ENCODE measurements at regions not wholly inside any gene's neighbourhood (a gene's known extent, or its start where the extent isn't known, plus 50 kb on each side); places are given as distances from the start of the nearest gene placed in this dataset.
A peak's percentile ranks its signal among the peaks of the same experiment; 100 is the strongest.

DNA sequence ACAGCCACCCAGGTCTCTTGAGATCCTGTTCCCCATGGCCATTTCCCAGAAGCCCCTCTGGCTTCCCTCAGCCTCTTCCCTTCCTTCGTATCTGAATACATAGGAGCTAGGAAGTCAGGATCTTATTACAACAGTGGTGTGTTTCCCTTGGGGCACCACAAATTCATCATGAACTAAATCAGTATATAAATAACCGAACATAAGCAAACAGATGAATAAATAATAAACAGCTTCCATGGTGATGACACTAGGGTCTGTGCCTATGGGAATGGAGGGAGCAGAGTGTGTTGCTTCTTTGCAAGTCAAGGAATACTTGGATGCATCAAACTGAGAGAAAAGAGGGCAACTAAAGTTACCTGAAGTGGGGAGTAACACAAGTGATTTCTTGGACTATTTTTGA, 527.6 kb downstream of the LMO7 start:
- no peak for DNase-seq

DNA sequence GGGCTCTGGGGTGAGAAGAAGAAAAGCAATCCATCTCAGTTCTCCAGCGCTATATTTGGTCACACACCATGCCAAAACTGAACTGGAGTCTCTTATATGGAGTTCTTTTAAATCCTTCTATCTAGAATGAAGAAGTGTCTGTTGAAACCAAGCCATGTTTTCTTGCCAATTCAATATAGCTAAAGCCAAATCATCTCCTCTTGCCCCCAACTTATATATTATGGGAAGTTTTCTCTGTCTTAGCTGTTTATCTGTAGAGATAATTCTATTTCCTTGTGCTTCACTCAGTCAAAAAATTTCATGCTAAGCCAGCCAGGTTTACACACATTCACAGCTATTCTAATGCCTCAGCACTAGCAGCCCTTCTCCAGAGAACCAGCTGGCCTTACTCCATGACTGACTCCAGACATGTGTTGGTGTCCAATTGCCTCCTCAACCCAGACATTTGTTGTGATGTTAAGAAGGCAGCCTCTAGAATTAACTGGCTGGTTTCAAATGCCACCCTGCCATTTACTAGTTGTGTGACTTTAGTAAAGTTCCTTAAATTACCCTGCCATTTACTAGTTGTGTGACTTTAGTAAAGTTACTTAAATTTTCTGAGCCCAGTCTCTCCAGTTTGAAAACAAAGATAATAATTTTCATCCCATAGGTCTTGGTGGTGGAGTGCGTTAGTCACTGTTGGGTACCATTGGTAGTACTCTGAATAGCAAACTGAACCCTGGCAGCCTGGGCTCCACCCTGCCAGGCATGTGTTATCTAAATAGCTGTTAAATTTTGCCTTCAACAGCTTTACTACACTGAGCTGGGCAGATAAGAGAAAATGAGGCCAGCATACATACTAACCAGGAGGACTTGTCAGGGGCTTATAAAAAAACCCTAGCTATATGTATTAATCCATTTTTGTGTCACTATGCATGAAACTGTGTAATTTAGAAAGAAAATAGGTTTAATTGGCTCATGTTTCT, 525.1 kb downstream of the LMO7 start:
- DNase-seq, result no peak

DNA sequence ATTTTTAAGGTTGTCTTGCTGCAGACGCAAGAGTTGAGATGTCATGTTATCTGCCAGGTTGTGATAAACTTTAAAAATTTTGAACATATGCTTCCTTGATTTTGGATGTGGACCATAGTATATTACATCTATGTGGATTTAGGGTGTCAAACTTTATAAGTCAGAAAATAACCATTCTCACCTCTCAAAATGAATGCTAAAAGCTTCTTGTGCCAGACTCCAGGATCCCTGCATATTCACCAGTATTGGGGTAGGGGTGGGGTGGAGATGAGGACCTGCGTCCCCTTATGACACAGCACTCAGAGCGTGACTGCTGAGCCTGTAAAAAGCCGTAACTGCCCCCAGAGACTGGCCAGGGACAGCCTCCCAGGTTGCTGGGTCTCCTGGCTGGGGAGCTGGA, 524.4 kb downstream of the LMO7 start:
- no peak for DNase-seq

DNA sequence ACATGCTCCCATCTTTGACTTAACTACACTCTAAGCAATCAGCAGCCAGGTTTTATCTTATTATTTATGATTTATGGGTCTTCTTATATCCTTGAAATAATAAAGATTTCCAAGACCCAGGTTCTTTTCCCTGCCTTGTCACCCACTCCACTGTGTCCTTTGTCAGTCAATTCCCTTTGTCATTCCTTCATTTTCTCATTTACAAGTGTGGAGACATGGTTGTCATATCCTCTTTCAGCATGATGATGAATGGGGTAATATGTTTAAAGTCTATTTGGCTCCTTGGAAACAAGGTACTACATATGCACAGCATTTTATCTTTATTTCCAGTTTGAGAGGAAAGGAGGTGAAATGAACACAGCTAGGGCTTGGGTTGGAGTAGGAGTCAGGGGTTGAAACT, 521.8 kb downstream of the LMO7 start:
- DNase-seq, result no peak

DNA sequence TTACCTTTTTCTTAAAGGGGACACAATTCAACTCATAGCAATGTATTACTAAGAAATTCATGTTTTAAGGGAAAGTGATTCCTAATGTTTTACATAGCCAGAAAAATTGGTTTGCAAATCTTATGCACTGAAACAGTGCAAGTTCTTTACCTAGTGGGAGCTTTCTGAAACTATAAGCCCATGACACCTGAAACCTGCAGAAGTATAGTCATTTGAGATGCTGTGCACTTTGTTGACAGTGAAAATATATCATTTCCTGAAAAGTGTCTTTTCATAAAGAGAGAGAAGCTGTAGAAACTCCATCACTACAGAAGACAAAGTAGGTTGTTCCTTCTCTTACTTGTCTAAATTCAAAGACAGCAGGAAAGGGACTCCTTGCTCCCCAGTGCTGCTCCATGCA, 517.1 kb downstream of the LMO7 start:
- DNase-seq, result no peak

DNA sequence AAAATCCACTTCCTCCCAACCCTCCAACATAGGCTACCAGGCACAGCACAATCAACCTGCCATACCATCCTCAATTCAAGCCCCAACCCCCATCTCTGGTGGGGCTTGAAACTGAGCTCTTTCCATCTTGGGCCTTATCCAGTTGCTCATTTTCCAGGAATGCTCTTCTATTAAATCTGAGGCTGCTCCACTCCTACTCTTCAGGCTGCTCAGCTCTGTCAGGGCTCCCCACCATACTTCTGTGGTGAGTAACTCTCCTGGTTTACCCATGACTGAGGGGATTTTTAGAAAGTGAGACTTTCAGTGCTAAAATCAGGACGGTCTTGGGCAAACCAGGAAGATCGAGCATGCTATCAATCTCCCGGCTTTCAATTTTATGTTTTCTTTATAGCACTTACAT, 512.8 kb downstream of the LMO7 start:
- DNase-seq, result no peak

DNA sequence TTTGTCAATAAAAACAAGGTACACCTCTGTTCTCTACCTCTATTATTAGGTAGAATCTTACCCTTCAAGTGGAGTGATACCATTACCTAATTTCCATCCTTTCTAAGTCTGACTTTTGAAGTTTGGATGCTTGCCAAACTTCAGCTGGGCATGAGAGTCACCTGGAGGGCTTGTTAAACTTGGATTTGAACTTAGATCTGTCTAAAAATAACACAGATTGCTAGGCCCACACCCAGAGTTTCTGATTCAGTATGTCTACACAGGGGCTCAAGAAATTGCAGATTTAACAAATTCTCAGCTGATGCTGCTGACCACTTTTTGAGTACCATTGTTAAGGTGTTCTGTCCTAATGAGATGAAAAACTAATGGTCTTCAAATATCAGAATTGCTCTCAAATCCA, 512.2 kb downstream of the LMO7 start:
- DNase-seq, result no peak

DNA sequence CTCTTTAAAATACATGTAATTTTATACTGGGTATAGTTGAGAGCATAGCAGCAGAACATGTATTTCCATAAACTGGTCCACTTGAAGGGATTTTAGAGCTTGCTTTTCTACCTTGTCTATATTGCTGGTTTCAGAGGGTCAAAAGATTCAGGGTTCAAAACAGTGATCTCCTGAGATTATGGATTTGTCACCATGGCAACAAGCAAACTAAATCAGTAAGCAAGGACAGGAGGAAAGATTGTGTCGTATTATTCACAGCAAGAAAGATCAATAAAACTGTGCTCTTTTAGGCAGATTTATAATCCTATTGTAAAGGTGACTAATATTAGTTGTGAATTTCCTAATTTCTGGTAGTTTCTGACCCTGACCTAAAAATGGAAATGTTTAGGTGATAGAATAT, 496.4 kb downstream of the LMO7 start:
- no peak for DNase-seq

DNA sequence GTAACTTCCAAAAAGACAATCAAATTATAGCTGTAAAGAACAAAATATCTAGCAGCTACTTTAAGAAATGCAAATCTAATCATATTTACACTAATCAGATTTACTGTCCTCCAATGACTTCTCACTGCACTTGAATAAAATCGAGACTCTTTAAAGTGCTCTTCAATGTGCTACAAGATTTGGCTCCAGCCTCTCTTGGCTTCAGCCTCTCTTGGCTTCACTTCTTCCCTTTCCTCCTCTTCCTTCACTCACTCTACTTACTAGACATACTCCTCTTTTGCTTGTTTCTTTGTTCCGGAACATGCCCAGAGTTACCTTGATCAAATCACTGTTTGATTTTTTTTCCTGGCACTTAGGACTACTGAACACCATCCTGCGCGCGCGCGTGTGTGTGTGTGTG, 495.4 kb downstream of the LMO7 start:
- DNase-seq, result no peak

DNA sequence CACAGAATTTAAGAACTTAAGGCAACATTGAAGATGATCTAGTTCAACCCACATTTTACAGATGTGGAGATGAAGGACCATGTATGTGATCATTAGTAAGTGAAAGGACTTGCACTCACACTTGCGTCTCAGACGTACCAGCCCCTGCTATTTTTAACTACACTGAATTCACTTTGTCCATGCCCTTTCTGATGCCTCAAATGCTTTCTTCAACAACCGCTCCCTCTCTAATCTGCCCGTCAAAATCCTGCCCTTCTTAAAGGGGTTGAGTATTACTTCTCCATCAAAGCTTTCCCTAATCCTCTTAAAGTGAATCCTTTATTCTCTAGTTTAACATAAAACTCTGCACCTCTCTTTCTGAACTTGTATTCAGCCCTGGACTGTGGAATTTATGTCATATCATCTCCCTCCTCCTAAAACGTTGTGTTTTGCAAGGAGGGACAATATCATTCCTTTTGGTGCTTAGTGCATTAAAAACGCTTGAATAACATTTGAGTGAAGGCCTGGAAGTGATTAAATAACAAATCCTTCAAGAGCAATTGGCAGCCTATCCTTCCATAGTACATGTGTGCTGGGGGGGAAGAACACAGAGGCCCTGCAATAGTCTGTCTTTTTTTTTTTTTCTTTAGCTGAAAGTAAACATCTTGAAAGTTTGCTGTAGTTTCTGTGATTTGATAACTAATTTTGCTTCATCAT, 493.3 kb downstream of the LMO7 start:
- DNase-seq, result no peak

DNA sequence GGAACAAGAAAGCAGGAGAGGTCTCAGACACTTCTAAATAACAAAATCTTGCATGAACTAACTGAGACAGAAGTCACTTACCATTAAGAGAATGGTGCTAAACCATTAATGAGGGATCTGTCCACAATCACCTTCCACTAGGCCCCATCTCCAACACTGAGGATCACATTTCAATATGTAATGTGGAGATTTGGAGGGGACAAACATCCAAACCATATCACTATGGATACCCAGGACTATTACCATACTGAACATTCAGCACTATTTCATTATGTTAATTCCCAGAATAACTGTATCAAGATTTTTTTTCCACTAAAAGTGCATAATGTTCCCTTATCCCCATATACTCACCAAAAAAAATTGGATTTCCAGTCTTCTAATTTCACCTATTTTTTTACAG, 491.8 kb downstream of the LMO7 start:
- no peak for DNase-seq

DNA sequence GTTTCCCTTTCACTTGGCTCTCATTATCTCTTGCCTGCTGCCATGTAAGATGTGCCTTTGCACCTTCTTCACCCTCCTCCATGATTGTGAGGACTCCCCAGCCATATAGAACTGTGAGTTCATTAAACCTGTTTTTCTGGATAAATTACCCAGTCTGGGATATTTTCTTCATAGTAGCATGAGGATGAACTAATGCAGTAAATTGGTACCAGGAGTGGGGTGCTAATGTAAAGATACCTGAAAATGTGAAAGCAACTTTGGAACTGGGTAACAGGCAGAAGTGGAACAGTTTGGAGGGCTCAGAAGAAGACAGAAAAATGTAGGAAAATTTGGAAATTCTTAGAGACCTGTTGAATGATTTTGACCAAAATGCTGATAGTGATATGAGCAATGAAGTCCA, 487.4 kb downstream of the LMO7 start:
- no peak for DNase-seq

DNA sequence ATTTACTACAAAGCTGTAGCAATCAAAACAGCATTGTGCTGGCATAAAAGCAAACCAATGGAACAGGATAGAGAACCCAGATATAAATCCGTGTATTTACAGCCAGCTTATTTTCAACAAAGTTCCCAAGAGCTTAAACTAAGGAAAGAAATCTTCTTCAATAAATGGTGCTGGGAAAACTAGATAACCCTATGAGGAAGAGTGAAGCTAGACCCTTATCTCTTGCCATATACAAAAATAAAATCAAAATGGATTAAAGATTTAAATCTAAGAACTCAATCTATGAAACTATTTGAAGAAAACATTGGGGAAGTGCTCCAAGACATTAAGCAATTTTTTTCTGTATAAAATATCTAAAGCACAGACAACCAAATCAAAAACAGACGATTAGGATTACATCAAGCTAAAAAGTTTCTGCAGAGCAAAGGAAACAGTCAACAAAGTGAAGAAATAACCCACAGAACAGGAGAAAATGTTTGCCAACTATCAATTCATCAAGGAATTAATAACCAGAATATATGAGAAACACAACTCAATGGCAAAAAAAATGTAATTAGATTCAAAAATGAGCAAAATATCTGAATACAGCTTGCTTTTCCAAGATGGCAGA, 480.7 kb downstream of the LMO7 start:
- no peak for DNase-seq

DNA sequence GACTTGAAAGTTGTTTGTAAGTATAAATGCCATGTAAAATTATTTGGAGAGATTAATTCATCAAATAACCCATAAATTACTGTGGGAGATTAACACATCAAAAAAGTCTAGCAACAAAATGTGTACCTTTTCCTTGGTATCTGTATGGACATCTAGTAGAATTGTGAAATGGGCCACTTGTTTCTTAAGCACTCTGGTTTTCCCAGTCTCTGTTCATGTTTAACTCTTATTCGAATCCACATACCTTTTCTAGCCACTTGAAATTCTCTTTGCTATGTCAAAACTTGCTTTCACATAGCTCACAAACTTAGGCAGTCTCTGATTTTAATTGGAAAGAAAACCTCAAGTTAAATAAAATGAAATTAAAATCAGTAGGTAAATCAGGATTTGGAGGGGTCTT, 470.6 kb downstream of the LMO7 start:
- no peak for DNase-seq

DNA sequence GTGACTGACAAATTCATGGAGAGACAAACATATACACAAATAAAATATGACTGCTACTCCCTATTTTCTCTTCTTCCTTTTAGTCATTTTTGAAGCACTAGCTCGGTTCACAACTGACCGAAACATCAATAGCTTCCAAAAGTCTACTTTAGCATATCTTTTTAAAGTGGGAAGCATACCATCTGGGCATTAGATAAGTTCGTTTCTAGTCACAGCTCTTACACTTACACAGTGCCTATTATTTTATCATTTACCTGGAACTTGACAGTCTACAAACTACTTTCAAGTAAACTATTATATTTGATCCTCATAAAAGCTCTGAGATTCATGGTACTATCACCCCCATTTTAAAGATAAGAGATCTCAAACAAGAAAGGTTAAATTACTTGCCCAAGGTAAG, 458.5 kb downstream of the LMO7 start:
- DNase-seq, result no peak

DNA sequence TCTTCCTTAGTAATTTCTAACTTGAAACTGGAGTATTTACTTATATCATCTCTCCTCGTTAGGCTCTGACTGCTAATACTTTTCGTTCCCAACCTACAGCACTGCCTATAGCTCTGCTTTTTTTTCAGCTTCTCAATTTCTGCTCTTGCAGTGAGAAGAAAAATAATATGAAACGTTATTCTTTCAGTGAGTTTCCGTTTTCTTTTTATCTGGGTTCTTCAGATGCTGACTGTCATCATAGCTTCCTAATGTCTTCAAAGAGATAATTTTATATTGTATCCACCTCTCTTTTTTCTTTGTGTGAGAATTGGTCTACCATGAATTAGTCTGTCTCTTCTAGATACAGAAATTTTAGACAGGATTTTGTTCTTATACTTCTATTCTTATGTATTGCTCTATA, 454.9 kb downstream of the LMO7 start:
- no peak for DNase-seq

DNA sequence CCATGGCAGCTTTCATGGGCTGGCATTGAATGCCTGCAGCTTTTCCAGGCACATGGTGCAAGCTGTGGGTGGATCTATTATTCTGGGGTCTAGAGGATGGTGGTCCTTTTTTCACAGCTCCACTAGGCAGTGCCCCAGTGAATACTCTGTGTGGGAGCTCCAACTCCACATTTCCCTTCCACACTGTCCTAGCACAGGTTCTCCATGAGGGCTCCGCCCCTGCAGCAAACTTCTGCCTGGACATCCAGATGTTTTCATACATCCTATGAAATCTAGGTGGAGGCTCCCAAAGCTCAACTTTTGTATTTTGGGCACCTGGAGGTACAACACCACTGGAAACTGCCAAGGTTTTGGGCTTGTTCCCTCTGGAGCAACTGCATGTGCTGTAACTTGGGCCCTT, 450.6 kb downstream of the LMO7 start:
- DNase-seq, result no peak

DNA sequence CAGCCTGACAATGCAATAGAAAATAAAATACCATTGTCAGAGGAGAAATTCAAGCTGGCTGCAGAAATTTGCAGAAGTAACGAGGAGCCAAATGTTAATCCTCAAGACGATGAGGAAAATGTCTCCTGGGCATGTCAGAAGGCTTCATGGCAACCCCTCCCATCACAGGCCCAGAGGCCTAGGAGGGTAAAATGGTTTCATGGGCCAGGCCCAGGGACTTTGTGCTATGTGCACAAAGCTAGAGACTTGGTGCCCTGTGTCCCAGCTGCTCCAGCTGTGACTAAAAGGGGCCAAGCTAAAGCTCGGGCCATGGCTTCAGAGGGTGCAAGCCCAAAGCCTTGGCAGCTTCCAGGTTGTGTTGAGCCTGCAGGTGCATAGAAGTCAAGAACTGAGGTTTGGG, 431.7 kb downstream of the LMO7 start:
- no peak for DNase-seq

DNA sequence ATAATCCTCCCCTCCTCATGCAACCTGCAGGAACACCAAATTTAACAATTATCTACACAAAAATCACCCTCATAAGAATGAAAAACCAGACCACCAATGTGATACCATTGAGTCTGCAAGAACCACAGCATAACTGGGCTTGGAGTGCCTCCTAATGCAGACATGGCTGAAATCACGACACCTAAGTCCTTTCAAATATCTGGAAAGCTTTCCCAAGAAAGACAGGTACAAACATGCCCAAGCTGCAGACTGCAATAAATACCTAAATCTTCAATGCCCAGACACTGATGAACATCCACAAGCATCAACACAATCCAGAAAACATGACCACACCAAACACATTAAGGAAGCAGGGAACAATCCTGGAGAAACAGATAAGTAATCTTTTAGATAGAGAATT, 417.1 kb downstream of the LMO7 start:
- DNase-seq, result no peak

DNA sequence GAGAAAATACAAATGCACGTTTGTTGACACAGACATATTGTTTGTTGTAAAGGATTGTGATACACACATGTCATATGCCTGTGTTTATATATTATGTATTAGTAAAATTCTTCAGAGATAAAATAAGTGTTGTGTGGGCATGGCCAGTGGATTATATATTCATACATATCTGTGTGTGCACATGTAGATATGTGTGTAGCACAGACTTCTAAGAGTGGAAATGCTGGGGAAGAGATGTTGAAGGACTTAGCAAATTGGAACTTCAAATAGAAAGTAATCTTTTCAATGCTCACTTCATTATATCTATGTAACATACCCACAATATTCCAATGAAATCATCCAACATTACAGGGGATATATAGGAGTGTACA, 413.2 kb downstream of the LMO7 start:
- no peak for DNase-seq

DNA sequence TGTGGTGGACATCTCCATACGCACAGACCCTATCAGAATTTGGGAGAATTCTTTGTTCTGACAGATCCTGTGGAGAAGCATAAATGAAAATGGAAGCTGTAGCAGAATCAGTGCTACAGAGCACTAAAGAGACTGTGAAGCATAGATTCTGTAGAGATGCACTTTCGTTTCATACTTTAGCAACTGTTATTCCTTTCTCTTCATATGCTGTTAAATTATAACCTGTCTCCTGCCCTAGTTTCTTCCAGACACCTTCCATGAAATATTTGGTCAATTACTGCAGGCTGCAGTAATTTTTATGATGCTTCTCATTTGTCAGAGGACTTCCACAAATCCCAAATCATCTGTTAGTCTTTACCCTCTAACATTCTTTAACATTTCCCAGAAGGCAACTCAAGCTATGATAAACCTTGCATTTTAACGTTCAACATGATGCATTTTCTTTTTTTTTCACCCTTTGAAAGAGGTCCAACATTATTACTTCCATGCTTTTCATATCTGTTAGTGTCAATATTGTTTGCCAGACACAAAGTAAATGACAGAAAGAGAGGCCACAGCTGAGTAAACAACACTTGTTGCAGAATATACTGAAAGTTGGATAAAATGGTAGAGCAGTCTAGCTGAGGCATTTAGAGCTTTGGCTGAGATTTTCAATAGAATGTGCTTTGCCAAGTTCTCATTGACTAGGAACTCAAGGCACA, 412.7 kb downstream of the LMO7 start:
- peak; percentile 70 to 71 for DNase-seq

DNA sequence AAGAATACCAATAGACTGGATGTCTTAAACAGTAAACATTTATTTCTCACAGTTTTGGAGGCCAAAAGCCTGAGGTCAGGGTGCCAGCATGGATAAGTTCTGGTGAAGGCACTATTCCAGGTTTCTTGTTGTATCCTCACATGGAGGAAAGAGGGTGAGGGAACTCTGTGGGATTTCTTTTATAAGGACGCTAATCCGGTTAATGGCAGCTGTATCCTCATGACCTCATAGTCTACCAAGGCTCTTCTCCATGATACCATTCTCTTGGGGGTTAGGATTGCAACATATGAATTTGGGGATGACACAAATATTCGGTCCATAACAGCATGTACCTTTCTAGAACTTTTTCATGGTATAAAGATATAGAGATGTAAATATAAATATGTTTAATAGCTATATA, 412.0 kb downstream of the LMO7 start:
- DNase-seq, result peak in 1 of 2 experiments; percentile 4

DNA sequence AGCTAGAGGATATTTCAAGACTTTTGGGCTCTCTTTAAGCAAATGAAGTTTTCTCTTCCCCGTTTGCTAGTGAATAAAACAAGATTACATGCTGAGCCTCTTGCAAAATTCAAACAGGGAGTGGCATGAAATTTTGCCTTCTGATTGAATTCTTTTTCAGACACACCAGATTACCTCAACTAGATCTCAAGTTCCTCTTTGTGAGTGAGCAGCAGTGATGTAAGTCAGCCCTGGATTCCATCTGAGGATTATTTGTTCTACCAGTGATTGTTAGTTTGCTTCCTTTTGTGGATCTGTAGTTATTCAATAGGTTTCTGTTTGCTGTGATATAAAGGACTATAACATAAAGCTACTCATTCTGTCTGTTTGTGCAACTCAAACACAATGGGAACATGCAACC, 407.7 kb downstream of the LMO7 start:
- DNase-seq, result no peak

Data from SHP77 (cell line).